Tibial artery (tissue), 4 donors: ENCODE measurements at regions not wholly inside any gene's neighbourhood (a gene's known extent, or its start where the extent isn't known, plus 50 kb on each side); places are given as distances from the start of the nearest gene placed in this dataset.

ENCODE experiments used
- DNase-seq, 2 donors: peaks; one replicate each; pipeline ENCODE4 v3.0.0-alpha.2; 2019
- H3K27ac ChIP-seq, 2 donors: fragments of 200-600 bp; sonication (generic) in 1 of 2; 1 replicate in 1 of 2; 2 replicates in 1 of 2; pipeline ENCODE4 v1.5.1; 2018 to 2019; ENCODE audit warnings: mild to moderate bottlenecking in 1 of 2
- H3K27me3 ChIP-seq, 2 donors: fragments of 200-600 bp; sonication (generic) in 1 of 2; one replicate each; pipeline versions ENCODE4 v1.5.1 to v1.6.0; 2016 to 2019
- H3K36me3 ChIP-seq, 3 donors: fragments of 200-600 bp; sonication (generic) in 2 of 3; one replicate each; pipeline ENCODE4 v1.5.1; 2016 to 2019; ENCODE audit warnings: mild to moderate bottlenecking in 2 of 3
- H3K4me1 ChIP-seq, 4 donors: fragments of 200-600 bp; sonication (generic) in 2 of 4; 1 replicate in 3 of 4; 2 replicates in 1 of 4; pipeline ENCODE4 v1.5.1; 2016 to 2019
- H3K4me3 ChIP-seq, 2 donors: fragments of 200-600 bp; sonication (generic) in 1 of 2; 1 replicate in 1 of 2; 2 replicates in 1 of 2; pipeline ENCODE4 v1.5.1; 2018 to 2019; ENCODE audit warnings: mild to moderate bottlenecking in 2 of 2
- H3K9me3 ChIP-seq, 3 donors: fragments of 200-600 bp; sonication (generic) in 1 of 3; one replicate each; pipeline ENCODE4 v1.5.1; 2016 to 2019
- CTCF ChIP-seq, 2 experiments: fragments of 200-600 bp in 1 of 2; fragments of 450-650 bp in 1 of 2; IDR thresholded peaks; one replicate each; pipeline ENCODE4 v1.5.1; 2017 to 2019; ENCODE audit warnings: antibody characterized with exemption in 2 of 2, mild to moderate bottlenecking in 1 of 2, moderate library complexity in 1 of 2
- intact Hi-C: fragments of 100-400 bp; cut with DNase I; formaldehyde crosslinking; loops from one replicate; pipeline ENCODE4 v1.15.0; 2023; ENCODE audit warnings: low total_unique reads

GRCh38 chr4:163939597-163939996 is 445.1 kb downstream of the TMA16 start:
- H3K4me1 ChIP-seq: no peaks in the 10 kb centered on the region
- intact Hi-C loops: no loop called here
- H3K36me3 ChIP-seq: no peaks in the 10 kb centered on the region
- DNase-seq: no peak
- H3K27me3 ChIP-seq: no peaks in the 10 kb centered on the region
- H3K4me3 ChIP-seq: no peak overlapping the region
- no peaks in the 10 kb centered on the region for H3K9me3 ChIP-seq
- no peak overlapping the region for H3K27ac ChIP-seq
- TF ChIP-seq CTCF (IDR thresholded peaks at IDR 0.05): no peak

- no peak for DNase-seq
- Histone ChIP-seq H3K4me3 (no peak overlapping the region), H3K9me3 (no peaks in the 10 kb centered on the region), H3K27me3 (no peaks in the 10 kb centered on the region), H3K27ac (no peak overlapping the region), H3K36me3 (no peaks in the 10 kb centered on the region), H3K4me1 (no peaks in the 10 kb centered on the region)
- no peak for TF ChIP-seq CTCF (IDR thresholded peaks at IDR 0.05)
- intact Hi-C loops: no loop called here
Observed at GRCh38 chr4:163941221-163941905, 446.9 kb downstream of the TMA16 start.

GRCh38 chr4:163948920-163949455 is 454.5 kb downstream of the TMA16 start:
- no peaks in the 10 kb centered on the region for H3K27me3 ChIP-seq
- no peaks in the 10 kb centered on the region for H3K9me3 ChIP-seq
- no peak overlapping the region for H3K4me3 ChIP-seq
- DNase-seq: no peak
- intact Hi-C loops: no loop called here
- TF ChIP-seq CTCF (IDR thresholded peaks at IDR 0.05): no peak
- no peaks in the 10 kb centered on the region for H3K36me3 ChIP-seq
- H3K27ac ChIP-seq: no peak overlapping the region
- H3K4me1 ChIP-seq: no peaks in the 10 kb centered on the region

- no peaks in the 10 kb centered on the region for H3K4me1 ChIP-seq
- DNase-seq: no peak
- H3K4me3 ChIP-seq: no peak overlapping the region
Observed at GRCh38 chr4:163949976-163950601, 455.6 kb downstream of the TMA16 start.

DNA sequence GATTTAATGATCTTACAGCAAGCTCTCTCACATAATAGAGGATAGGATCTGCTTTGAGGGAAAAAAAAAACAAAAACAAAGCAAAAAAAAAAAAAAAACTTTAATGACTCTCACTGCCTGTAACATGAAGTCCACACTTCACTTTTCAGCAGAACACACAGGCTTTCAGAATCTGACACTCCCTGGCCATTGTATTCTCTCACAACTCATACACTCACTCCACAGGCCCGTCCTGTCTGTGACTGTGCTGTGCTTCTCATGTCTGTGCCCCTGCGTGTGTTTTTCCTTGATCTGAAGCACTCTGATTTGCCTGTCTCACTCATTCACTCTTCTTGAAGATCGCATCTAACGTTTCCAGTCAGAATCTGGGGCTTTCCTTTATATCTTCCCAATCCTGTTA is 460.8 kb downstream of the TMA16 start:
- no peak for TF ChIP-seq CTCF (IDR thresholded peaks at IDR 0.05)

More at GRCh38 chr4:163949976-163950601, 455.6 kb downstream of the TMA16 start:
- intact Hi-C loops: no loop called here
- no peaks in the 10 kb centered on the region for H3K9me3 ChIP-seq
- no peaks in the 10 kb centered on the region for H3K36me3 ChIP-seq
- TF ChIP-seq CTCF (IDR thresholded peaks at IDR 0.05): no peak
- no peaks in the 10 kb centered on the region for H3K27me3 ChIP-seq
- H3K27ac ChIP-seq: no peak overlapping the region

More for the DNA sequence above, 460.8 kb downstream of the TMA16 start:
- Histone ChIP-seq H3K36me3 (no peaks in the 10 kb centered on the region), H3K4me1 (no peaks in the 10 kb centered on the region), H3K9me3 (no peaks in the 10 kb centered on the region), H3K4me3 (no peak overlapping the region), H3K27ac (no peak overlapping the region), H3K27me3 (no peaks in the 10 kb centered on the region)
- DNase-seq: no peak
- intact Hi-C loops: no loop called here
